GM18519 (cell line): ENCODE measurements at regions not wholly inside any gene's neighbourhood (a gene's known extent, or its start where the extent isn't known, plus 50 kb on each side); places are given as distances from the start of the nearest gene placed in this dataset.

Experiments used
- ATAC-seq: cut with Tn5 transposase; IDR thresholded peaks from one replicate; pipeline ENCODE4 v1.9.1; 2021; ENCODE audit warnings: mild to moderate bottlenecking, moderate library complexity; ENCODE audit not compliant: unreplicated experiment, low FRiP score

DNA sequence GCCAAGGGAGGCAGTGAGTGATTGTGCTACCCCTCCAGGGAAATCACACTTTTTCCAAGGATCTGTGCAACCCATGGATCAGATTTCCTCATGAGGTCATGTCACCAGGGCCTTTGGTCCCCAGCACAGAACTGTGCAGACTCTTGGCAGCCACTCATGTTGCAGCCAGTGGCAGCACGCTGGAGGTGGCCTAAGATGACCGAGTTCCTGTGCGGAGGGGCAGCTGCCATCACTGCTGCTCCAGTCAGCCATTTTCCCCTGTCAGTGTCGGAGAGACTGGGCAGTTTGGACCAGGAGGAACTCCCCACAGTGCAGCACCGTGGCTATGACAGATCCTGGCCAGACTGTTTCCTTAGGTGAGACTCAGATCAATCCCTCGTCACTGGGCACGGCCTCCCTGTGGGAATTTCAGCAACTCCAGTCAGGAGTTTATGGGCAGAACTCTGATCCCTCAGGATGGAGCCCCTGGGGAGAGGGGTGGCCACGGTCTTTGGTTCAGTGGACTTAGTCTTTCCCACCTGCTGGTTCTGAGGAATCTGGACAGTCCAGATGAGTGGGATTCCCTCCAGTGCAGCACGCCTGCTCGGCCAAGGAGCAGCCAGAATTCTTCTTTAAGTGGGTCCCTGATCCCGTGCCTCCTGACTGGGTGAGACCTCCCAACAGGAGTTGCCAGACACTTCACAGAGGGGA, 194.6 kb upstream of the CARD18 start:
- ATAC-seq, result no peak

DNA sequence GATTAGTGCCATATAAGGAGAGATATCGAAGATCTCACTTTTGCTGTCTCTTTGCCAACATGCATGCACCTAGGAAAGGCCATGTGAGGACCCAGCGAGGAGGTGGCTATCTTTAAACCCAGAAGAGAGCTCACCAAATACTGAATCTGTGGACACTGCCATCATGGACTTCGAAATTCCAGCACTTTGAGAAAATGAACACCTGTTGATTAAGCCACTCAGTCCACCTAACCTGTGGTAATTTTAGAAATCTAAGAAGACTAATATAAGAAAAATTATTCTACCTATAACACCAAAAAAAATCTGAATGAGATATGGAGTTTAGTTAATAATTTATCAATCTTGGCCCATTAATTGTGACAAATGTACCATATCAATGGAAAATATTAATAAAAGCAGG, 193.6 kb upstream of the CARD18 start:
- no peak for ATAC-seq

DNA sequence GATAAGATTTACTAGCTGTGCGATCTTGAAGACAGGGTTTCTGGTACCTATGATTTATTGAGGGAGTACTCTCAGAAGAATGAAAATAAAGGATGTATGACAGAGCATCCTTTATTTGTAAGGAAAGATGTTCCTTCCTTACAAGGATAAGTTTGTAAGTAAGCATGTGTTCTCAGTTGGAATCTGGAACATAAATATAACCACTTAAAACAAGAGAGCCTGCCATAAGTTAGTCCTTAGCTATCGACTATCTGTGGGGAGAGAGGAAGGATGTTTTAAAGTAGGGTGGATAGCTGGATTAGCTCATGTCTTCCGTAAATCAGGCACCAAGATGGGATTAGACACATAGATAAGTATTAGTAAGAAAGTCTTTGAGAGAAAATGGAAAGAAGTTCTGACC, 192.6 kb upstream of the CARD18 start:
- ATAC-seq, result no peak

DNA sequence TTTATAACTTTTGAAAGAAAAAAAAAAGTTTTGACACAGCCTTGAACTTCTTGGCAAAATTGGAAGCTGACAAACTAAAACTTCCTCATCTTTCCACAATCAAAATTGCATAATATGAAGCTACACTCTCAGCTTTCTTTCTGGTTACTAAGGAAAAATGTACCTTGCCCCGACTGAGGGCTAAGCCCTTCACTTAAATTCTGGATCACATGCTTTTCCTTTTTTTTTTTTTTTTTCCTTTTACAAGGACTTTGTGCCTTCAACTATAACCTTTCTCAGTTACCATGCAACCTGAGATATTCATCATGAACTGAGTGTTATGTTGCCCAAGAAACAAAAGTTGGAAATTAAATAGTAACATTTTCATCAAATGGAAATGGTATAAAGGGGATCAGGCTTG, 188.5 kb upstream of the CARD18 start:
- ATAC-seq, result no peak

DNA sequence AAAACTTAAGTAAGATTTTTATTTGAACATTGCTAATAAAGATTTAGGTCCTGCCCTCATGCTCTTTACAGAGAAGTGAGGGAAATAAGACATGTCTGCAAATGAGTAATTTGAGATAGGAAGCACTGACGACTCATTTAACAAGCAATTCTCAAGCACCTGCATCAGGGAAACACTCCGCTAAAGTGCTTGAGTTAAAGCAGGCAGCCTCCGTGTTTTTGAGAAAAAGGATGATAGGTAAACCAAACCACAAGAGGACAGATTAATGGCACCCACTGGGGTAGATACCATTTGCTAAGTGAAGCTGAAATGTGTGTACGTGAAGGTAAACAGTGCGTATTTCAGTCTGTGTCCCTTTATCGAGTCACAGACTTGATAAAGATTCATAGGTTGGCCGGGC, 184.6 kb upstream of the CARD18 start:
- no peak for ATAC-seq

DNA sequence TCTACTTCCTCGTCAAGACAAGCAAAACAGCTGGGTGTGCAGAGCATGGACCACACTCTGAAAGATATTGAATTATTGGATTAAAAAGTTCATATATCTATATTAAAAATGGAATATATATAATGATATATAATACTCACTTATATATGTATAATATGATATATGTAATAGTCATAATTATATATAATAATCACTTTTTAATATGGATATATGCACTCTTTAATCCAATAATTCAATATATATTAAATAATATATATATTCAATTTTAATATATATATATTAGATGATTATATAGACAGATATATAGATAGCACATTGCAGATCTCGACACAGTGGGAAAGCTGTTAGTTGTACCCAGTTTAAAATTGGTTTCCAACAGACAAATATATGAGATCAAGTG, 182.1 kb upstream of the CARD18 start:
- ATAC-seq, result no peak

DNA sequence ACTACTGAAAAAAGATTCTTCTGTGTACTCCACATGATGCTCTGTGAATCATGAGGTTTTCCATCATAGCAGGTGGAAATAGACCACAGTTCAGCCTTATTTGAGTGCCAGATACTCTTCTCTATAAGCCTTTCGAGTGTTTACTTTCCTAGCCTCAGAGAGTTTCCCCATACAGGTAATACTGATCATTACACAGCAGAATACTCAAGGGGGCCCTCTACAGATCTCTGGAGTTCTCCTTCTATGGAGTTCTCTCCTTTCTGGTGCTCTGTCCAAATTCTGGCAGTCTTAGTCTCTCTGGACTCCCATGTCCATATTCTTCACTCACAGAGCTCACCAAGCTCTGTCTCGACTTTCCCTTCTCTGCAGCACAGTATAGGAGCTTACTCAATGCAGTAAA, 175.7 kb upstream of the CARD18 start:
- peak; percentile 47 for ATAC-seq

DNA sequence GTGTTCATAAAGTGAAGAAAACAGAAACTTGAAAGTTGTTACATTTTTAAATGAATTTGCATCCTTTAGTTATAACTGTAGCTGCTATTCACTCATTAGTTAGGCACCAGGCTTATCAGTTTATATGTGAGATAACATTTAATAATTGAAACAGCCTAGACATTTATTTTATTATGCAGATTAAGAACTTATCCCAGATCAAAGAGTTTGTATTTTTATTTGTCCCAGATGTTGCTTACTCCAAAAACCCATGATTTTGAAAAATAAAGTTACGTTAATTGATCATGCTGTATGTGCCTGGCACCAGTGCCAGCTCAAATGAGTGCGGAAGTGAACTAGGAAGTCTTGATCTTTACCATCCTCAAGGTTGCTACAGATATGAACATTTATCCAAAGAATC, 172.7 kb upstream of the CARD18 start:
- ATAC-seq, result no peak

DNA sequence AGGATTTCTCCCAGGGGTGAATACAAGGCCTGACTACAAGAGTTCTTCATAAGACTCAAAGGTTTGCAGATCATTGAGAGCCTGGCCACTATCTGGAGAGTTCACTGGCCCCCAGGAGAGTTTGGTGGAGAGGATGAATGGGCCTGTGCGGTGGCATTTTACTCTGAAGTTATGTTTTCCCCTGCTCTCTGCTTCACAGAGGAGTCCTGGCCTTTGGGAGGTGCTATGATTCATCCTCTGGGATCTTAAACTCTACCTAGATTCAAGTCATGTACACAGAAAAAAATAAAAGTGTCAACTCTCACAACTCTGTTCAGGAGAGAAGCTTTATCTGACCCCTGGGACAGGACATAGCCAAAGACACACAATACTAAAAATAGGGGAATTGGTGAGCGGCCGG, 159.1 kb upstream of the CARD18 start:
- ATAC-seq, result no peak

DNA sequence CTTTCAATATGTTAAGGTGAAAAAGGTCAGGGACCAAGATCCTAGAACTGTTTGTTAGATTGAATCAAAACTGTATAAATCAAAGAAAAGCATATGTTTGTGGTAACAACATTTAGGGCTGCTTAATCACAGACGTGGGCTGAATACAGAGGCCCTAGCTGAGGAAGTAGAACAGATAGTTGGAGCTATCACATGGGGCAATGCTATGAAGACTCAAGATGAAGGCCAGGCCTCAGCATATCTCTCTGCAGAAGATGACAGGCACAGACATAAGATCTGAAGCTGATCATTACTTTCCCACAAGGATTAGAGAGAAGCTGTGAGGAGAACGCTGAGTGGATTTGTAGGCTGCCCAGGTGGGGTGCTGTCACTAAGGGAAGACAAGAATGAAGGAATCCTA, 158.6 kb upstream of the CARD18 start:
- no peak for ATAC-seq

DNA sequence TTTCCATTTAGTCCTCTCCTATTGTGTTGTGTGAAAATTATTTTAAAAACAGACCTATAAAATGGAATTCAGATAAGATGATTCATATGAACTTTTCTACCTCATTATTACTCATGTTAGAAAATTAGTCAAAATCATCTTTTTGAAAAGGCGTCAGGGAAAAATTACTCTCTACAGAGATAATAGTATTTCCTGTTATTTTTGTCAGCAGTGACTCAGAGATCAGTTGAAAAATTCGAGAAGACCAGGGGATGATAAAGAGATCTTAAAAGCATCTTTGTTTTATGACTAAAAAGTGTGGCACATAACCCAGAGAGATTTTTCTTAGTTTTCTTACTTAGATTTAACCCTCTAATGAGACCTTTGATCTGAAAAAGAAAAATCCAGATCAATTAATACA, 157.9 kb upstream of the CARD18 start:
- ATAC-seq, result no peak

DNA sequence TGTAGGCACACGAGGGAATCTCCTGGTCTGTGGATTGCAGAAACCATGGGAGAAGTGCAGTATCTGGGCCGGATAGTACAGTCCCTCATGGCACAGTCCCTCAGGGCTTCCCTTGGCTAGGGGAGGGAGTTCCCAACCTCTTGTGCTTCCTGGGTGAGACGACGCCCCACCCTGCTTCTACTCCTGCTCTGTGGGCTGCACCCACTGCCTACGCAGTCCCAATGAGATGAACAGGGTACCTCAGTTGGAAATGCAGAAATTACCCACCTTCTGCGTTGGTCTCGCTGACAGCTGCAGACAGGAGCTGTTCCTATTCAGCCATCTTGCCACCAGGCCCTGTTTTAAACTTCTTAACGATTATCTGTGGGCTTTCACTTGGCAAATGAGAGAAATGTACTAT, 157.2 kb upstream of the CARD18 start:
- ATAC-seq, result no peak

DNA sequence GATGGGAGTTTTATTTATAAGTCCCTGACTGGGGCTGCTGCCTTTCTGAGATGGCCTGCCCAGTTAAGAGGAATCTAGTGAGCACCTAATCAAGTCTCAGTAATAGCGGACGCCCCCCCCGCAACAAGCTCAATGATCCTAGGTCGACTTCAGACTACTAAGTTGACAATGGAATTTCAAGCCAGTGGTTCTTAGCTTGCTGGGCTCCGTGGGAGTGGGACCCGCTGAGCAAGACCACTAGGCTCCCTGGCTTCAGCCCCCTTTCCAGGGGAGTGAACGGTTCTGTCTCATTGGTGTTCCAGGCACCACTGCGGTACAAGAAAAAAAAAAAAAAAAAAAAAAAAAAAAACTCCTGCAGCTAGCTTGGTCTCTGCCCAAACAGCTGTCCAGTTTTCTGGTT, 156.8 kb upstream of the CARD18 start:
- ATAC-seq, result no peak

DNA sequence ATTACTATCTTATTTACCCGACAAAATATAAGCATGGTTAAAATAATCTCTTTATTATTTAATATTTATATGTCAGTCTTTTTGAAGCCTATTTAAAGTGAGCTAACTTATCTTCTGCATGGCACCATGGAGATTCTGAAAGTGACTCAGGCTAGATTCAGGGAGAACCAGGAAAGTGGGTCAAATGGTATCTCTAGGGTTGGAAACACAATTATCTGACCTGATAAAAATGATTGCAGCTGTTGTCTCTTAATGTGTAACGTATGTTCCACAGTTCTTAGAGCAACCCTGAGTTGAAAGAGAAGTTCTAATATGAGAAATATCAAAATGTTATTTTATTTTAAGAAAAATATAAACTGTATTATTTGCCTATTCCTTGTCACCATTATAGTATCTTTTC, 143.1 kb upstream of the CARD18 start:
- no peak for ATAC-seq

DNA sequence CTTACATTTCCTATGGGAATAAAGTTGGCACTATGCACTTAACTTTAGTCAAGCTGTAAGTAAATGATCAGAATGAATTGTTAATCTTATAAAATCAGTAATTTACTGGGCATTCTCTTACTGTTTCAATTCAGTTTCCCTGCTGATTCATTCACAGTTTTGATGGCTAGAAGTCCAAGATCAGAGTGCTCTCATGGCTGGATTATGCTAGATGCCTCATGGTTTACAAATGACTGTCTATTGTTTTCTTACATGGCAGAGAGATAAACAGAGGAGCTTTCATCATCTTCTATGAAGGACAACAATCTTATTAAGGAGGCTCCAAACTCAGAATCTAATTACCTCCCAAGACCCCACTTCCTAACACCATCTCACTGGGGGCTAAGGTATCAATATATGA, 135.1 kb upstream of the CARD18 start:
- no peak for ATAC-seq

DNA sequence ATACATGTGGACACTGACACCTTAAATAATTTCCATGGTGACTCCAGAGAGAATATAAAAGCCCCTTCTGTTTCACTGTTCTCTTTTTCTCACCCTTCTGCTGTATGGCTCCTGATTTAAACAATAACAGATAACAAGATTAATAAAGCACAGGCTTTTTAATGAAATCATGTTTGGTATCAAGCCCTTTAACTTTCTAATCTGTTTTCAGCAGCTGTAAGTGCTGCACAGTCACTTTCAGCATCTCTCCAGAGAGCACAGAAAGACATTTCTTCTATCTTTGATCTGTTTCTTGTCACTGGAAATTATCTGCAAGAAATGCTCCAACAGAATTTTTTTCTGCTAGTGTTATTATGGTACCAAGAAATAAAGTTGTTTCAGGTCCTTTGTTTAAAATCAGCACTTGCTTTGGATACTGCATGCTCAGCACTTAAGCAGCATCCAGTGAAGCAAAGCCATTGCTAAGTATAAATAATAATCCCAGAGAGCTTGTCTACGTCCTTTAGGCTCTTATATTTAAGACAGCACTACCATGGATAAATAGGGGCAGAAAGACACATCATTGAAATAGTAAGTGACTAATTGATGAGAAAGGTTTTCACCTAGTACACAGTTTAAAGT, 134.2 kb upstream of the CARD18 start:
- no peak for ATAC-seq

DNA sequence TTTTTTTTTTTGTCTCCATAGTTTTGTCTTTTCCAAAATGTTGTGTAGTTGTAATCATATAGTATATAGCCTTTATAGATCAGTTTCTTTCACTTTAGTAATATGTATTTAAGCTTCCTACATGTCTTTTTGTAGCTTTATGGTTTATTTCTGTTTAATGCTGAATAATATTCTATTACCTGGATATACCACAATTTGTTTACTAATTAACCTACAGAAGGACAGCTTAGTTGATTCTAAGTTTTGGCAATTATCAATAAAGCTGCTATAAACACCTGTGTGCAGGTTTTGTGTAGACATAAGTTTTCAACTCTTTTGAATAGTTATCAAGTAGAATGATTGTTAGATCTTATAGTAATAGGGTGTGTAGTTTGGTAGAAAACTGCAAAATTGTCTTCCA, 130.3 kb upstream of the CARD18 start:
- ATAC-seq, result no peak

DNA sequence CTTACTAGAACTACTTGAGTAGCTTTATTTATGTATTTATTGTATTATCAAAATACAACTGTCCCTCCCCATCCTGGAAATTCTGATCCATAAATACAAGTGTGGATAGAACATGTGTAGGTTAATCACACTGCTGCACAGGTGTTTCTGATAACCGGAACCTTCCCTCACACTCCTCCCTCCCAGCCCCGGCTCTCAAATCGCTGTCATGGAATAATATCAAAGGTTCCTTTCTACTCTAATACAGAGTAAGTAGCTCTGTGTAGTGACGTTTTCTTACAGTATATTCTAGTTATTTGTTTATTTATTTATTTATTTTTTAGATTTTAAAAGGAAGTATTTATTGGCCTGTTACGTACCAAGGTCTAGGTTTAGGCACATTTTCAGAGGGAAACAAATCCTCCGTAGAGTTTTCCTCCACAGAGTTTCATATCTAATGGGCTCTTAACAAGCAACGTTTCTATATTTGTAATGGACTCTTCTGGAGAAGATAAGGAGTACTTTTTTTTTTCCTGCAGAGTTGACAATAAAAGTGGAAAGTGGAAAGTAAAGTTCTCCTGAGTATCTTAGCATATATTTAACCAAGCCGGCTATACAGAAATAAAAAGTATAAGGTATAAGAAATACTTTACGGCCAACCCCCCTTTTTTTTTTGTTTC, 129.0 kb upstream of the CARD18 start:
- ATAC-seq, result no peak

DNA sequence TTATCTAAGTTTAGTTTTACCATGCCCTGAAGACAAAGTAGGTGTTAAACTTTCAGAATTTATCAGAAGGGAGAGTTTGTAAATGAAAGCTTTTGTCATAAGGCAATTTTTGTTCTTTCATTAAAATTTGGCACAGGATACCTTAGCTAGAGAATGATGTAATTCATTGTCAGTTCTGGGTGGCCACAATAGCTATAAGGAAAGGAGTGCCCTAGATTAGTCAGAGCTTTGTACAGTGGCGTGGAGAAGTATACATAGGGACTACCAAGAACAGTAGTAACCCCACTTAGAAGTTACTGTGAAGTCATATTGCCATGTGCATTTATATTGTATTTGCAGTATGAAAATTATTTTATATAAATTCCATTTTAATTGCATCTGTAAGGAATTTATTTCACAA, 126.3 kb upstream of the CARD18 start:
- no peak for ATAC-seq

DNA sequence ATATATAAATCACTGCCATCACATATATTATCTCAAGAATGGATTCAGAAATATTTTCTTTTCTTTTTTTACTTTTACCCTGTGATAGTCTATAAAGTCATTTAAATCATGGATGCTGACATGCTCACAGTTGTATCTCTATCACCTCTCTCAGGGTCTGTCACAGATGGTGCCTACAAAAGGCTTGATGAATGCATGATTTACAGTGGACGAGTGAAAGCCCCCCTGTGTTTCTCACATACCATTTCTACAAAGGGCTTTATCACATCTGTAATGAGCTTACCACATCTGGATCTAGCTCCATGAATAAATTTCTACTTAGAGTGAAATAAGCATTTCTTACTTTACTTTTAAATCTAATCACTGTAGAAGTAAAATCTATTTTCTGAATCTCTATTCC, 121.4 kb upstream of the CARD18 start:
- no peak for ATAC-seq

DNA sequence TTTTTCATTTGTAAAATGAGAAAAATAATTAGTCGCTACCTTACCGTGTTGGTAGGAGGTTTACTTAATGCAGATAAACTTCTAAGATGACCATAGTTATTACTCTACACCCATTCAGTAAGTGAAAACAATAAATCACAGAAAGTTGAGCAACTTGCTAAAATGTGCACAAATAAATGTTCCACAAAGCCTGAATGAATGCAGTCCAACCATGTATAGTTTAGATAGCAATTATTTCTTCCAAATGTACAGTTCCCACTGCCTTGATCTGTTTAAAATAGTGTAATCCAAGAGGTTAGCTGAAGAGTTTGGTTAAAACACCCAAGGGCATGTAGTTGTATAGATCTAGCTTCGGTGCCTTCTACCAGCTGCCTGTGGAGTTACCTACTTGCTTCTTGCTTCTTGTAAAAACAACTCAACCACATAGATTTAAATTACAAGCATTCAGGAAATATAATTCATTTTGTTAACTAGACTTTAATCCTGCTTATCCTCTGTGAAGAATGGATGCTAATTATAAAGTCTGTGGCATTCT, 106.3 kb upstream of the CARD18 start:
- no peak for ATAC-seq
